Mesenchymal stem cell (in vitro differentiated cells and primary cell): ENCODE measurements at regions not wholly inside any gene's neighbourhood (a gene's known extent, or its start where the extent isn't known, plus 50 kb on each side); places are given as distances from the start of the nearest gene placed in this dataset.

Experiments
- DNase-seq: peaks from one replicate; pipeline ENCODE4 v3.0.0-alpha.2; 2013
- H2AFZ ChIP-seq: one replicate; pipeline ENCODE4 v1.6.1; 2013; ENCODE audit warnings: low read depth, mild to moderate bottlenecking, control low read depth, inconsistent platforms, low read length, moderate library complexity
- H2AK5ac ChIP-seq: 2 replicates; pipeline ENCODE4 v1.6.1; 2013; ENCODE audit warnings: low read length, moderate library complexity, mild to moderate bottlenecking, inconsistent platforms; ENCODE audit not compliant: severe bottlenecking
- H2BK120ac ChIP-seq: one replicate; pipeline ENCODE4 v1.6.1; 2013; ENCODE audit warnings: low read depth, mild to moderate bottlenecking, inconsistent platforms, low read length, moderate library complexity
- H2BK12ac ChIP-seq, 2 experiments: one replicate each; pipeline ENCODE4 v1.6.1; 2013; ENCODE audit warnings: inconsistent platforms in 2 of 2, low read length in 2 of 2, mild to moderate bottlenecking in 2 of 2, moderate library complexity in 2 of 2, control low read depth in 1 of 2
- H2BK15ac ChIP-seq: one replicate; pipeline ENCODE4 v1.6.1; 2013; ENCODE audit warnings: mild to moderate bottlenecking, low read depth, inconsistent platforms; ENCODE audit not compliant: poor library complexity, severe bottlenecking
- H2BK5ac ChIP-seq: 2 replicates; pipeline ENCODE4 v1.6.1; 2013; ENCODE audit warnings: low read depth, mild to moderate bottlenecking, low read length, control low read depth, inconsistent platforms; ENCODE audit not compliant: poor library complexity, severe bottlenecking
- H3K14ac ChIP-seq, 2 experiments: one replicate each; pipeline ENCODE4 v1.6.1; 2013; ENCODE audit warnings: inconsistent platforms in 2 of 2, low read length in 2 of 2, control low read depth in 1 of 2, mild to moderate bottlenecking in 1 of 2, moderate library complexity in 1 of 2
- H3K18ac ChIP-seq, 2 experiments: one replicate each; pipeline ENCODE4 v1.6.1; 2013; ENCODE audit warnings: inconsistent platforms in 2 of 2, low read length in 2 of 2, control low read depth in 1 of 2, low read depth in 1 of 2, mild to moderate bottlenecking in 1 of 2
- H3K23ac ChIP-seq, 2 experiments: one replicate each; pipeline ENCODE4 v1.6.1; 2013; ENCODE audit warnings: inconsistent platforms in 2 of 2, low read length in 2 of 2, mild to moderate bottlenecking in 2 of 2, moderate library complexity in 2 of 2, control low read depth in 1 of 2
- H3K27ac ChIP-seq: 2 replicates; pipeline ENCODE4 v1.5.1; 2013; ENCODE audit warnings: mild to moderate bottlenecking, moderate library complexity, low read length, control low read depth, inconsistent platforms; ENCODE audit not compliant: poor library complexity, severe bottlenecking
- H3K27me3 ChIP-seq, 2 experiments: 2 replicates each; pipeline versions ENCODE4 v1.6.1 to v1.7.0; 2013; ENCODE audit warnings: low read length in 2 of 2, mild to moderate bottlenecking in 2 of 2, moderate library complexity in 2 of 2, control low read depth in 1 of 2, inconsistent platforms in 1 of 2; ENCODE audit not compliant: control insufficient read depth in 1 of 2, insufficient read depth in 1 of 2
- H3K36me3 ChIP-seq, 2 experiments: 2 replicates each; pipeline versions ENCODE4 v1.6.1 to v1.7.0; 2013; ENCODE audit warnings: low read length in 2 of 2, control low read depth in 1 of 2, inconsistent platforms in 1 of 2, low read depth in 1 of 2, mild to moderate bottlenecking in 1 of 2; ENCODE audit not compliant: insufficient read depth in 2 of 2, control insufficient read depth in 1 of 2
- H3K4ac ChIP-seq, 2 experiments: one replicate each; pipeline ENCODE4 v1.6.1; 2013; ENCODE audit warnings: inconsistent platforms in 2 of 2, low read length in 2 of 2, mild to moderate bottlenecking in 2 of 2, moderate library complexity in 2 of 2, control low read depth in 1 of 2, low read depth in 1 of 2
- H3K4me1 ChIP-seq: 2 replicates; pipeline ENCODE4 v1.6.1; 2013; ENCODE audit warnings: low read depth, low read length, control low read depth; ENCODE audit not compliant: control insufficient read depth, insufficient read depth
- H3K4me2 ChIP-seq: 2 replicates; pipeline ENCODE4 v1.6.1; 2013; ENCODE audit warnings: low read length, mild to moderate bottlenecking, inconsistent platforms; ENCODE audit not compliant: poor library complexity, severe bottlenecking
- H3K4me3 ChIP-seq, 2 experiments: 2 replicates each; pipeline versions ENCODE4 v1.5.1 to v1.7.0; 2013; ENCODE audit warnings: low read length in 2 of 2, mild to moderate bottlenecking in 2 of 2, control low read depth in 1 of 2, low read depth in 1 of 2; ENCODE audit not compliant: insufficient read depth in 1 of 2
- H3K79me1 ChIP-seq: replicated peaks from 2 replicates; pipeline ENCODE4 v1.6.1; 2013; ENCODE audit warnings: mild to moderate bottlenecking, control low read depth, low read length, inconsistent platforms; ENCODE audit not compliant: poor library complexity, severe bottlenecking
- H3K9ac ChIP-seq: 2 replicates; pipeline ENCODE4 v1.7.0; 2013; ENCODE audit warnings: mild to moderate bottlenecking, low read length, moderate library complexity
- H3K9me3 ChIP-seq: 2 replicates; pipeline ENCODE4 v1.7.0; 2013; ENCODE audit warnings: mild to moderate bottlenecking, low read length; ENCODE audit not compliant: control insufficient read depth
- H4K8ac ChIP-seq: one replicate; pipeline ENCODE4 v1.6.1; 2013; ENCODE audit warnings: inconsistent platforms, mild to moderate bottlenecking, low read length, moderate library complexity
- H4K91ac ChIP-seq: one replicate; pipeline ENCODE4 v1.6.1; 2013; ENCODE audit warnings: mild to moderate bottlenecking, low read length, inconsistent platforms
- WGBS: methylation state at CpG from one replicate; pipeline ENCODE4 v1.1.7; 2013; ENCODE audit warnings: mixed read lengths; 5-methylcytosine and 5-hydroxymethylcytosine counted together

DNA sequence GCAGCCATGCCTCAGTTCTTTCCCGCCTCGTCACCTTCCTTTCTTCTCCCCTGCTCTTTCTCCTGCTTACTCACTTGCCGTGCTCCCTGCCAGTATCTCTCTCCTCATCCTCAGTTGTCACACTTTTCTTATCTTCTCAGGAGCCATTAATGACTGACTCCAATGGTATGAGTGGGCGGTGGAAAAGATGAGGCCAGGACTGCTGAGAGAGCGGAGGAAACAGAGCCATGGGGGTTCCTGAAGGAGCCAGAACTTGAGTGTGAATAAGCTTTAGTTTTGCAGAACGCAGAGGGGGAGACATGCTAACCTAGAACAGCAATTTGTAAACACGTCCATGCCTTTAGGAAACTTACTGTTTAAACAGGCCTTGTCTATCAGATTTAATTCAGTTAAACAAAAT lies 126.5 kb downstream of the CHIC2 start:
- no peak overlapping the region for H3K4ac ChIP-seq

GRCh38 chr4:53937327-53937726 lies 127.1 kb downstream of the CHIC2 start:
- Histone ChIP-seq H3K27me3 (no peaks in the 10 kb centered on the region), H3K36me3 (no peaks in the 10 kb centered on the region), H3K4me1 (peaks cover 3% of the 10 kb centered on the region)

More for the DNA sequence above, 126.5 kb downstream of the CHIC2 start:
- Histone ChIP-seq H3K4me1 (peaks cover 5% of the 10 kb centered on the region), H3K14ac (no peak overlapping the region), H3K27ac (no peak overlapping the region), H4K8ac (no peak overlapping the region), H3K9me3 (peaks cover 5% of the 10 kb centered on the region), H3K27me3 (no peaks in the 10 kb centered on the region), H3K18ac (no peak overlapping the region), H2BK5ac (no peak overlapping the region), H4K91ac (no peak overlapping the region), H2BK15ac (no peak overlapping the region), H3K36me3 (no peaks in the 10 kb centered on the region), H2AK5ac (no peak overlapping the region), H3K23ac (no peak overlapping the region), H3K9ac (peak overlapping the region; percentile 13), H3K79me1 (no peaks in the 10 kb centered on the region), H2BK120ac (no peak overlapping the region), H3K4me3 (no peak overlapping the region), H2AFZ (no peak overlapping the region), H3K4me2 (no peak overlapping the region), H2BK12ac (no peak overlapping the region)
- peak; percentile 81 for DNase-seq
- 27% methylated on average over 5 of the region's 7 CpGs for WGBS

GRCh38 chr4:53935780-53936179 lies 128.6 kb downstream of the CHIC2 start:
- Histone ChIP-seq H3K27ac (no peak overlapping the region), H4K91ac (no peak overlapping the region), H3K9ac (no peak overlapping the region), H2BK12ac (no peak overlapping the region), H3K4me3 (no peak overlapping the region), H2AK5ac (no peak overlapping the region), H3K4me2 (no peak overlapping the region), H2BK5ac (no peak overlapping the region), H3K4me1 (peaks cover 3% of the 10 kb centered on the region), H3K4ac (no peak overlapping the region), H3K79me1 (no peaks in the 10 kb centered on the region), H3K14ac (no peak overlapping the region), H2BK120ac (no peak overlapping the region), H2BK15ac (no peak overlapping the region), H3K9me3 (peaks cover 5% of the 10 kb centered on the region), H3K27me3 (no peaks in the 10 kb centered on the region), H2AFZ (no peak overlapping the region), H3K36me3 (no peaks in the 10 kb centered on the region), H3K23ac (no peak overlapping the region), H3K18ac (no peak overlapping the region), H4K8ac (no peak overlapping the region)
- DNase-seq = no peak

More at GRCh38 chr4:53937327-53937726, 127.1 kb downstream of the CHIC2 start:
- WGBS = 62% methylated on average over 2 of the region's 2 CpGs
- Histone ChIP-seq H2AK5ac (no peak overlapping the region), H4K91ac (no peak overlapping the region), H4K8ac (no peak overlapping the region), H3K4me2 (no peak overlapping the region), H3K4me3 (no peak overlapping the region), H2BK15ac (no peak overlapping the region), H3K79me1 (no peaks in the 10 kb centered on the region), H2BK120ac (no peak overlapping the region), H3K23ac (no peak overlapping the region), H3K14ac (no peak overlapping the region), H3K18ac (no peak overlapping the region), H3K9me3 (peaks cover 5% of the 10 kb centered on the region), H3K4ac (no peak overlapping the region), H3K27ac (no peak overlapping the region), H3K9ac (peak overlapping the region; percentile 13), H2BK5ac (no peak overlapping the region), H2AFZ (no peak overlapping the region), H2BK12ac (no peak overlapping the region)
- no peak for DNase-seq

DNA sequence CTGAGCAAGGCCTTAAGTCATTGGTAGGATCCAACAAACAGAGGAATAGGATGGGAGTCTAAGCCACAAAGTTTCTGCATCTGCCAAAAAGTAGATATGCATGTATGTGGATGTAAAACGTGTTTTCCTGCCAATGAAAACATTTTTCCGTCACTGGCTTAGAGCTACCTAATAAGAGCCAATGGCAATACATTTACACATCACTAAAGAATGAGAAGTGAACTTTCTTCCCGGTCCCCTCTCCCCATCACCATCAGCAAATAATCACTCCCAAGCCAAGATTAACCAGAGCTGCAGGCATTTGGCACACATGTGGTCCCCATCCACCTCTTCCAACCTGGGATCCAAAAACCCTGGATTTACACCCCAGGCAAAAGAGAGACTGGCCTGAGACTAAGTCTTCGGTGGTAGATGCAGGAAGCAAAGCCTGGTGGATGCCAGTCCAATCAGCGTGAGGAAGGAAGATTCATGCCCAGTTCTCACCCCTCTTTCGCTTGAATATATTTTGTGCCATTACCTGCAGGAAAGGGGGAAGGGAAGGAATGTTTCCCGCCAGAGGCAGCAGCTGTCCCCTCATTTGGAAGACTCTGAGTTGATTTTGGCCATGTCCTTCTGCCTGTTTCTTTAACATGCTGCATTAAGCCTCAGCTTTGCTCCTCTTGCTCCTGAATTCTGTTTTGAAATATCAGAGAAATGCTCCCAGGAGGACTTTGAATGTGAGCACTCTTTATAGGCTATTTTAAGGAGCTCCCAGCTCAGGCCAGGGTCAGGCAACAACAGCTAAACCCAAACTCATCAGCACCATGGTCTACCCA lies 131.4 kb downstream of the CHIC2 start:
- Histone ChIP-seq H3K27ac (no peak overlapping the region), H3K27me3 (no peaks in the 10 kb centered on the region), H3K4me3 (no peak overlapping the region), H3K4ac (no peak overlapping the region), H3K9me3 (no peaks in the 10 kb centered on the region), H3K36me3 (no peaks in the 10 kb centered on the region), H3K79me1 (no peaks in the 10 kb centered on the region), H2BK15ac (no peak overlapping the region), H3K14ac (no peak overlapping the region), H2BK12ac (no peak overlapping the region), H3K4me1 (peaks cover 3% of the 10 kb centered on the region), H2BK120ac (no peak overlapping the region), H4K8ac (no peak overlapping the region), H2BK5ac (no peak overlapping the region), H3K9ac (no peak overlapping the region), H3K4me2 (no peak overlapping the region), H3K18ac (no peak overlapping the region), H2AFZ (no peak overlapping the region), H2AK5ac (no peak overlapping the region), H4K91ac (no peak overlapping the region), H3K23ac (peak overlapping the region in 1 of 2 experiments; percentile 80)
- WGBS = 86% methylated on average over 7 of the region's 7 CpGs
- no peak for DNase-seq
